Thoracic aorta (tissue), 2 donors: ENCODE measurements at regions not wholly inside any gene's neighbourhood (a gene's known extent, or its start where the extent isn't known, plus 50 kb on each side); places are given as distances from the start of the nearest gene placed in this dataset.
A peak's percentile ranks its signal among the peaks of the same experiment; 100 is the strongest.

ENCODE experiments used
- ATAC-seq: fragments of 150-250 bp; one replicate; pipeline ENCODE4 v1.8.0; 2017; ENCODE audit warnings: low read depth; ENCODE audit not compliant: insufficient number of reproducible peaks, low FRiP score
- DNase-seq: peaks from one replicate; pipeline ENCODE4 v3.0.0-alpha.2; 2020; ENCODE audit warnings: low spot score
- H3K27ac ChIP-seq, 2 donors: fragments of 200-600 bp; sonication (generic); 1 replicate in 1 of 2; 2 replicates in 1 of 2; pipeline ENCODE4 v1.5.1; 2016; ENCODE audit warnings: mild to moderate bottlenecking in 2 of 2, moderate library complexity in 2 of 2
- H3K27me3 ChIP-seq: fragments of 200-600 bp; sonication (generic); replicated peaks from 2 replicates; pipeline ENCODE4 v1.6.0; 2016; ENCODE audit warnings: mild to moderate bottlenecking; ENCODE audit not compliant: insufficient read depth
- H3K36me3 ChIP-seq: fragments of 200-600 bp; sonication (generic); one replicate; pipeline ENCODE4 v1.5.1; 2016
- H3K4me1 ChIP-seq, 2 donors: fragments of 200-600 bp; sonication (generic); 1 replicate in 1 of 2; 2 replicates in 1 of 2; pipeline versions ENCODE4 v1.5.1 to v1.6.0; 2016; ENCODE audit warnings: low read depth in 2 of 2, mild to moderate bottlenecking in 1 of 2; ENCODE audit not compliant: control insufficient read depth in 1 of 2
- H3K4me3 ChIP-seq: fragments of 200-600 bp; sonication (generic); 2 replicates; pipeline ENCODE4 v1.5.1; 2016; ENCODE audit warnings: mild to moderate bottlenecking
- H3K9me3 ChIP-seq: fragments of 200-600 bp; sonication (generic); 2 replicates; pipeline ENCODE4 v1.5.1; 2016
- TF ChIP-seq, protein P1 (sequence below): fragments of 200-600 bp; sonication (generic); IDR thresholded peaks from one replicate; pipeline ENCODE4 v1.5.1; 2019; ENCODE audit warnings: antibody characterized with exemption

- DNase-seq: no peak
- no peaks in the 10 kb centered on the region for H3K9me3 ChIP-seq
- peak overlapping the region; percentile 7 for H3K4me3 ChIP-seq
- peaks cover 12 to 63% of the 10 kb centered on the region in 2 donors for H3K4me1 ChIP-seq
- H3K27me3 ChIP-seq: no peaks in the 10 kb centered on the region
- no peaks in the 10 kb centered on the region for H3K36me3 ChIP-seq
- H3K27ac ChIP-seq: peak overlapping the region in 1 of 2 donors; percentile 46
- no peak for ATAC-seq
- TF ChIP-seq, protein P1, sequence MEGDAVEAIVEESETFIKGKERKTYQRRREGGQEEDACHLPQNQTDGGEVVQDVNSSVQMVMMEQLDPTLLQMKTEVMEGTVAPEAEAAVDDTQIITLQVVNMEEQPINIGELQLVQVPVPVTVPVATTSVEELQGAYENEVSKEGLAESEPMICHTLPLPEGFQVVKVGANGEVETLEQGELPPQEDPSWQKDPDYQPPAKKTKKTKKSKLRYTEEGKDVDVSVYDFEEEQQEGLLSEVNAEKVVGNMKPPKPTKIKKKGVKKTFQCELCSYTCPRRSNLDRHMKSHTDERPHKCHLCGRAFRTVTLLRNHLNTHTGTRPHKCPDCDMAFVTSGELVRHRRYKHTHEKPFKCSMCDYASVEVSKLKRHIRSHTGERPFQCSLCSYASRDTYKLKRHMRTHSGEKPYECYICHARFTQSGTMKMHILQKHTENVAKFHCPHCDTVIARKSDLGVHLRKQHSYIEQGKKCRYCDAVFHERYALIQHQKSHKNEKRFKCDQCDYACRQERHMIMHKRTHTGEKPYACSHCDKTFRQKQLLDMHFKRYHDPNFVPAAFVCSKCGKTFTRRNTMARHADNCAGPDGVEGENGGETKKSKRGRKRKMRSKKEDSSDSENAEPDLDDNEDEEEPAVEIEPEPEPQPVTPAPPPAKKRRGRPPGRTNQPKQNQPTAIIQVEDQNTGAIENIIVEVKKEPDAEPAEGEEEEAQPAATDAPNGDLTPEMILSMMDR: no peak
Measured at GRCh38 chr9:18023332-18023731, 444.5 kb downstream of the SH3GL2 start.

GRCh38 chr9:18032636-18033035 lies 441.3 kb upstream of the ADAMTSL1 start:
- DNase-seq (no peak), ATAC-seq (no peak)
- peaks cover 15 to 40% of the 10 kb centered on the region in 2 donors for H3K4me1 ChIP-seq
- H3K36me3 ChIP-seq: no peaks in the 10 kb centered on the region
- H3K27ac ChIP-seq: no peak overlapping the region
- no peaks in the 10 kb centered on the region for H3K27me3 ChIP-seq
- no peaks in the 10 kb centered on the region for H3K9me3 ChIP-seq
- TF ChIP-seq, protein P1: no peak
- no peak overlapping the region for H3K4me3 ChIP-seq

- ATAC-seq (peak; percentile 76), DNase-seq (no peak)
- Histone ChIP-seq H3K9me3 (no peaks in the 10 kb centered on the region), H3K27ac (peak overlapping the region; percentile 21 to 71), H3K4me1 (peaks cover 23 to 62% of the 10 kb centered on the region in 2 donors), H3K4me3 (no peak overlapping the region), H3K27me3 (no peaks in the 10 kb centered on the region), H3K36me3 (no peaks in the 10 kb centered on the region)
- TF ChIP-seq, protein P1: no peak
Measured at GRCh38 chr9:18036422-18037187, 437.3 kb upstream of the ADAMTSL1 start.

DNA sequence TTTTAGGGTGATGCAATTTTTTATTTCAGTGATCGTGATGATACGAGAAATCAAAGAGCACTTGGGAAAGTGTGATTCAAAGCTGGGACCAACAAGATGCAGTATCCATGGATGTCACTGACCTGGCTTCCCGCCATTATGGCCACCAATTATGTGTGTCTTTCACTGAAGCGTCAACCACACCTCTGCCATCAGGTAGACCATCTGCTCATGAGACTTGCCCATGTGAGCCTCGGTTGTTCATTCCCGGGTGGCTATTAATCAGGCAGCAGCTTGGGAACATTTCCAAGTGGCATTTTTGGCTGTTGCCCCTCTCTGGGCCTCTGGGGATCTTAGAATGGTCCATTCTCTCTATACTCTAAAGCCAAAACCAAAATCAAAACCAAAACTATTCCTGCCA lies 436.0 kb upstream of the ADAMTSL1 start:
- peak overlapping the region; percentile 37 for H3K4me3 ChIP-seq
- no peaks in the 10 kb centered on the region for H3K9me3 ChIP-seq
- peaks cover 23 to 55% of the 10 kb centered on the region in 2 donors for H3K4me1 ChIP-seq
- ATAC-seq (no peak), DNase-seq (no peak)
- H3K27me3 ChIP-seq: no peaks in the 10 kb centered on the region
- H3K36me3 ChIP-seq: no peaks in the 10 kb centered on the region
- TF ChIP-seq, protein P1: no peak
- H3K27ac ChIP-seq: peak overlapping the region; percentile 56 to 64

GRCh38 chr9:18040327-18040726 lies 433.6 kb upstream of the ADAMTSL1 start:
- no peaks in the 10 kb centered on the region for H3K9me3 ChIP-seq
- DNase-seq (no peak), ATAC-seq (no peak)
- H3K36me3 ChIP-seq: no peaks in the 10 kb centered on the region
- peaks cover 21 to 56% of the 10 kb centered on the region in 2 donors for H3K4me1 ChIP-seq
- TF ChIP-seq, protein P1: no peak
- H3K27ac ChIP-seq: no peak overlapping the region
- H3K4me3 ChIP-seq: no peak overlapping the region
- no peaks in the 10 kb centered on the region for H3K27me3 ChIP-seq
